ENCODE measurements at regions not wholly inside any gene's neighbourhood (a gene's known extent, or its start where the extent isn't known, plus 50 kb on each side); places are given as distances from the start of the nearest gene placed in this dataset.
A peak's percentile ranks its signal among the peaks of the same experiment; 100 is the strongest.

- Mint-ChIP-seq H3K4me1 (ENCODE audit: low read depth) (peaks cover 29% of the 10 kb centered on the region), H3K27me3 (no peaks in the 10 kb centered on the region), H3K27ac (no peak overlapping the region), H3K4me3 (ENCODE audit: low read depth) (no peak overlapping the region), H3K36me3 (ENCODE audit: insufficient read depth) (no peaks in the 10 kb centered on the region), H3K9me3 (ENCODE audit: low read depth) (peaks cover 4% of the 10 kb centered on the region)
- DNase-seq (ENCODE audit: low spot score, unreplicated experiment) = no peak
- no peak for TF ChIP-seq CTCF (IDR thresholded peaks at IDR 0.05; ENCODE audit: unreplicated experiment)
These were observed 72.4 kb upstream of the YWHAQ start for GRCh38 chr2:9703085-9703678.

- no peak overlapping the region for H3K4me3 Mint-ChIP-seq (ENCODE audit: low read depth)
- peaks cover 29% of the 10 kb centered on the region for H3K4me1 Mint-ChIP-seq (ENCODE audit: low read depth)
- no peak for TF ChIP-seq CTCF (IDR thresholded peaks at IDR 0.05; ENCODE audit: unreplicated experiment)
- no peak overlapping the region for H3K27ac Mint-ChIP-seq
- peaks cover 4% of the 10 kb centered on the region for H3K9me3 Mint-ChIP-seq (ENCODE audit: low read depth)
- no peaks in the 10 kb centered on the region for H3K36me3 Mint-ChIP-seq (ENCODE audit: insufficient read depth)
- DNase-seq (ENCODE audit: low spot score, unreplicated experiment) = no peak
- no peaks in the 10 kb centered on the region for H3K27me3 Mint-ChIP-seq
These were observed 73.0 kb upstream of the YWHAQ start for GRCh38 chr2:9703701-9704221.

- DNase-seq (ENCODE audit: low spot score, unreplicated experiment) = no peak
- Mint-ChIP-seq H3K36me3 (ENCODE audit: insufficient read depth) (no peaks in the 10 kb centered on the region), H3K27me3 (no peaks in the 10 kb centered on the region), H3K4me1 (ENCODE audit: low read depth) (peaks cover 29% of the 10 kb centered on the region), H3K27ac (peak overlapping the region; percentile 46), H3K4me3 (ENCODE audit: low read depth) (no peak overlapping the region), H3K9me3 (ENCODE audit: low read depth) (peaks cover 4% of the 10 kb centered on the region)
- no peak for TF ChIP-seq CTCF (IDR thresholded peaks at IDR 0.05; ENCODE audit: unreplicated experiment)
These were observed 73.8 kb upstream of the YWHAQ start for GRCh38 chr2:9704600-9704999.

- Mint-ChIP-seq H3K27me3 (no peaks in the 10 kb centered on the region), H3K9me3 (ENCODE audit: low read depth) (peaks cover 4% of the 10 kb centered on the region), H3K36me3 (ENCODE audit: insufficient read depth) (no peaks in the 10 kb centered on the region), H3K4me1 (ENCODE audit: low read depth) (peaks cover 29% of the 10 kb centered on the region), H3K4me3 (ENCODE audit: low read depth) (no peak overlapping the region), H3K27ac (no peak overlapping the region)
- DNase-seq (ENCODE audit: low spot score, unreplicated experiment) = no peak
- TF ChIP-seq CTCF (IDR thresholded peaks at IDR 0.05; ENCODE audit: unreplicated experiment) = no peak
These were observed 74.4 kb upstream of the YWHAQ start for GRCh38 chr2:9705196-9705595.

GRCh38 chr2:9707008-9707407 lies 76.2 kb upstream of the YWHAQ start:
- no peak for TF ChIP-seq CTCF (IDR thresholded peaks at IDR 0.05; ENCODE audit: unreplicated experiment)
- no peaks in the 10 kb centered on the region for H3K27me3 Mint-ChIP-seq
- H3K4me1 Mint-ChIP-seq (ENCODE audit: low read depth) = peaks cover 29% of the 10 kb centered on the region
- no peak for DNase-seq (ENCODE audit: low spot score, unreplicated experiment)
- H3K4me3 Mint-ChIP-seq (ENCODE audit: low read depth) = no peak overlapping the region
- peak overlapping the region; percentile 77 for H3K27ac Mint-ChIP-seq
- H3K36me3 Mint-ChIP-seq (ENCODE audit: insufficient read depth) = no peaks in the 10 kb centered on the region
- peaks cover 4% of the 10 kb centered on the region for H3K9me3 Mint-ChIP-seq (ENCODE audit: low read depth)

Measured in progenitor cell of endocrine pancreas (in vitro differentiated cells).